ENCODE measurements at regions not wholly inside any gene's neighbourhood (a gene's known extent, or its start where the extent isn't known, plus 50 kb on each side); places are given as distances from the start of the nearest gene placed in this dataset.

DNA sequence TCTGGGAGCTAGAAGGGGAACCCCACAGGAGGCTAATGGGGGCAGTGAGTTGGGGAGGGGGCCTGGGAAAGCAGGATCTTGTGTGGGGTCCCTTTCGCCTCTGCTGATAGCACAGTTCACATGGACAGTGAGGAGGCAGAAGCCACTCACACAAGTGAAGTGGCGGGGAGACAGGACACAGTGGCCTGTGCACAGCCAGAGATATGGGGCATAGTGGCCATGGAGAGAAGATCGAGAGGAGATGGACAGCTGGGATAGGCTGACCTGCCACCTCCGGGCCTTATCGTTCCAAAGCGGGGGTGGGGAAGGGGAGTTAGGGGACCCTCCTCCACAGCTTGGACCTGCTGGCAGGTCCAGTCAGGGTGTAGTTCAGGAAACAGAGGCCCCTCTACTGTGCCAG lies 69.8 kb upstream of the EDAR start:
- H4K20me1 ChIP-seq (replicated peaks; ENCODE audit: control insufficient read depth, extremely low read depth, insufficient read depth, low read length), result no peaks in the 10 kb centered on the region
- H3K4me1 ChIP-seq (ENCODE audit: control insufficient read depth, extremely low read depth, insufficient read depth, low read length), result no peaks in the 10 kb centered on the region
- FAIRE-seq (no peak), DNase-seq (ENCODE audit: low read depth, low spot score) (no peak)
- no TSS peak for BruUV-seq (replicated peaks)
- no peak overlapping the region for H3K9ac ChIP-seq (replicated peaks; ENCODE audit: extremely low read depth, insufficient read depth, low read length)
- dilution Hi-C loops (cut with MboI; ENCODE audit: extremely low pct_ligation_motif_present, low sequenced_read_pairs), result no loop called here
- intact Hi-C loops (cut with micrococcal nuclease), result no loop called here
- no peaks in the 10 kb centered on the region for H3K9me3 ChIP-seq (replicated peaks; ENCODE audit: control insufficient read depth, insufficient read depth, low read length)
- ChIA-PET POLR2A (no interaction called here), CTCF (interaction anchor here (1.2 to 1.4 kb wide), 2 partner anchors 72 to 452 kb away, joined by 3 read pairs; no protein-coding TSS in a partner anchor)
- H3K9me1 ChIP-seq (replicated peaks; ENCODE audit: control insufficient read depth, extremely low read depth, insufficient read depth, low read length), result no peaks in the 10 kb centered on the region
- no peak overlapping the region for H3K4me3 ChIP-seq (replicated peaks in 1 of 3; ENCODE audit: insufficient read depth in 1 of 3, low read depth in 1 of 3, low read length in 3 of 3)
- TF ChIP-seq EZH2 (IDR thresholded peaks at IDR 0.05; ENCODE audit: borderline replicate concordance, low read depth, low read length, severe bottlenecking) (no peak), GATA2 (IDR thresholded peaks at IDR 0.05; ENCODE audit: insufficient read depth, insufficient read length, low read depth, low read length) (no peak), MYC (IDR thresholded peaks at IDR 0.05; ENCODE audit: low read depth, low read length) (no peak), POLR2AphosphoS5 (IDR thresholded peaks at IDR 0.05; ENCODE audit: insufficient read depth, low read depth, low read length) (no peak)
- TF ChIP-seq, protein P1, sequence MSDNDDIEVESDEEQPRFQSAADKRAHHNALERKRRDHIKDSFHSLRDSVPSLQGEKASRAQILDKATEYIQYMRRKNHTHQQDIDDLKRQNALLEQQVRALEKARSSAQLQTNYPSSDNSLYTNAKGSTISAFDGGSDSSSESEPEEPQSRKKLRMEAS (IDR thresholded peaks at IDR 0.05; ENCODE audit: insufficient read depth, insufficient read length), result no peak
- H3K27me3 ChIP-seq (ENCODE audit: control insufficient read depth in 2 of 2, insufficient read depth in 2 of 2, low read length in 2 of 2), result peaks cover 20 to 22% of the 10 kb centered on the region in 2 experiments
- H2AFZ ChIP-seq (ENCODE audit: low read depth, low read length), result no peak overlapping the region
- no peak overlapping the region for H3K27ac ChIP-seq (ENCODE audit: insufficient read depth, low read depth, low read length)
- no peak overlapping the region for H3K4me2 ChIP-seq (ENCODE audit: insufficient read depth, low read length)
- H3K36me3 ChIP-seq (ENCODE audit: control insufficient read depth in 2 of 2, extremely low read depth in 1 of 2, insufficient read depth in 2 of 2, low read length in 2 of 2), result no peaks in the 10 kb centered on the region
- H3K79me2 ChIP-seq (ENCODE audit: control insufficient read depth, insufficient read depth, low read length), result no peaks in the 10 kb centered on the region

DNA sequence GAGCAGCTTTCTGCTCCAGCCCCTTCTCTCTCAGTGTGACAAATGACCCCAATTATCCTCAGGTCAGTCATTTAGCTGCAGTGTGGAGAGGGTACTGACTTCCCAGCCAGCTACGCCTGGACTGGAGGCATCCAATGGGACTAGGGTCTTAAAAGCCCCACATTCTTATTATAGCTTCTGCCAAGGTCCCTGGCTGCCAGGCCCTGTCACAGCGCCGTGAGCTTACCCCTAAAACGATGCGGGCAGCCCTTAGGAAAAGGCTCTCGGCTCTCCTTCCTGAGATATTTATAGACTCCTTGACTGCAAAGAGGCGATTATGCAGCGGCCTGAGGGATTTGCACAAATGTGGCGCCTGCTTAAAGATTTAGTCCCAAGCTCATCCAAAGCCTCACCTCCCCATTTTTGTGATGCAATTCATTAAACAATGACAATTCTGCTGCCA lies 69.2 kb upstream of the EDAR start:
- TF ChIP-seq, protein P2, sequence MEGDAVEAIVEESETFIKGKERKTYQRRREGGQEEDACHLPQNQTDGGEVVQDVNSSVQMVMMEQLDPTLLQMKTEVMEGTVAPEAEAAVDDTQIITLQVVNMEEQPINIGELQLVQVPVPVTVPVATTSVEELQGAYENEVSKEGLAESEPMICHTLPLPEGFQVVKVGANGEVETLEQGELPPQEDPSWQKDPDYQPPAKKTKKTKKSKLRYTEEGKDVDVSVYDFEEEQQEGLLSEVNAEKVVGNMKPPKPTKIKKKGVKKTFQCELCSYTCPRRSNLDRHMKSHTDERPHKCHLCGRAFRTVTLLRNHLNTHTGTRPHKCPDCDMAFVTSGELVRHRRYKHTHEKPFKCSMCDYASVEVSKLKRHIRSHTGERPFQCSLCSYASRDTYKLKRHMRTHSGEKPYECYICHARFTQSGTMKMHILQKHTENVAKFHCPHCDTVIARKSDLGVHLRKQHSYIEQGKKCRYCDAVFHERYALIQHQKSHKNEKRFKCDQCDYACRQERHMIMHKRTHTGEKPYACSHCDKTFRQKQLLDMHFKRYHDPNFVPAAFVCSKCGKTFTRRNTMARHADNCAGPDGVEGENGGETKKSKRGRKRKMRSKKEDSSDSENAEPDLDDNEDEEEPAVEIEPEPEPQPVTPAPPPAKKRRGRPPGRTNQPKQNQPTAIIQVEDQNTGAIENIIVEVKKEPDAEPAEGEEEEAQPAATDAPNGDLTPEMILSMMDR (IDR thresholded peaks at IDR 0.05; ENCODE audit: extremely low read depth in 1 of 2, insufficient read depth in 1 of 2, low read depth in 1 of 2, low read length in 2 of 2), result no peak
- TF ChIP-seq MYC (IDR thresholded peaks at IDR 0.05; ENCODE audit: low read depth, low read length), result no peak
- TF ChIP-seq, protein P1 (IDR thresholded peaks at IDR 0.05; ENCODE audit: insufficient read depth, insufficient read length), result no peak
- no peak for TF ChIP-seq POLR2A (IDR thresholded peaks at IDR 0.05; ENCODE audit: low read depth, low read length)
- Histone ChIP-seq H3K4me3 (replicated peaks in 1 of 3; ENCODE audit: insufficient read depth in 1 of 3, low read depth in 1 of 3, low read length in 3 of 3) (no peak overlapping the region), H4K20me1 (replicated peaks; ENCODE audit: control insufficient read depth, extremely low read depth, insufficient read depth, low read length) (no peaks in the 10 kb centered on the region), H3K9me3 (replicated peaks; ENCODE audit: control insufficient read depth, insufficient read depth, low read length) (no peaks in the 10 kb centered on the region), H3K27ac (ENCODE audit: insufficient read depth, low read depth, low read length) (no peak overlapping the region), H3K4me2 (ENCODE audit: insufficient read depth, low read length) (no peak overlapping the region), H3K9me1 (replicated peaks; ENCODE audit: control insufficient read depth, extremely low read depth, insufficient read depth, low read length) (no peaks in the 10 kb centered on the region), H3K4me1 (ENCODE audit: control insufficient read depth, extremely low read depth, insufficient read depth, low read length) (no peaks in the 10 kb centered on the region), H3K9ac (replicated peaks; ENCODE audit: extremely low read depth, insufficient read depth, low read length) (no peak overlapping the region), H3K36me3 (ENCODE audit: control insufficient read depth in 2 of 2, extremely low read depth in 1 of 2, insufficient read depth in 2 of 2, low read length in 2 of 2) (no peaks in the 10 kb centered on the region), H3K27me3 (ENCODE audit: control insufficient read depth in 2 of 2, insufficient read depth in 2 of 2, low read length in 2 of 2) (peaks cover 20 to 22% of the 10 kb centered on the region in 2 experiments), H3K79me2 (ENCODE audit: control insufficient read depth, insufficient read depth, low read length) (no peaks in the 10 kb centered on the region), H2AFZ (ENCODE audit: low read depth, low read length) (no peak overlapping the region)
- dilution Hi-C loops (cut with MboI; ENCODE audit: extremely low pct_ligation_motif_present, low sequenced_read_pairs) (no loop called here), intact Hi-C loops (cut with micrococcal nuclease) (no loop called here)
- ChIA-PET CTCF (interaction anchor here (1.4 kb wide), 1 partner anchor 71 kb away, joined by 3 read pairs; no protein-coding TSS in a partner anchor), POLR2A (no interaction called here)
- no peak for DNase-seq (ENCODE audit: low read depth, low spot score)
- FAIRE-seq, result no peak
- no TSS peak for BruUV-seq (replicated peaks)
